Adrenal gland (tissue), 5 donors: ENCODE measurements at regions not wholly inside any gene's neighbourhood (a gene's known extent, or its start where the extent isn't known, plus 50 kb on each side); places are given as distances from the start of the nearest gene placed in this dataset.

Experiments used
- POLR2A ChIP-seq, 2 donors: fragments of 450-650 bp; IDR thresholded peaks; one replicate each; pipeline ENCODE4 v1.6.1; 2017; ENCODE audit warnings: antibody characterized with exemption in 2 of 2, mild to moderate bottlenecking in 2 of 2, moderate library complexity in 1 of 2
- TF ChIP-seq, protein P1 (sequence below), 6 experiments: fragments of 450-650 bp in 4 of 6; fragments of 200-600 bp in 2 of 6; sonication (generic) in 1 of 6; IDR thresholded peaks; 1 replicate in 5 of 6; 2 replicates in 1 of 6; pipeline versions ENCODE4 v1.5.1 to v1.8.0; 2016 to 2021; ENCODE audit warnings: antibody characterized with exemption in 6 of 6, mild to moderate bottlenecking in 2 of 6, moderate library complexity in 1 of 6
- donor health status: DM: no; HTN: no; CAD: no.

GRCh38 chr2:143822736-143823135, 693.5 kb downstream of the ARHGAP15 start:
- TF ChIP-seq, protein P1, sequence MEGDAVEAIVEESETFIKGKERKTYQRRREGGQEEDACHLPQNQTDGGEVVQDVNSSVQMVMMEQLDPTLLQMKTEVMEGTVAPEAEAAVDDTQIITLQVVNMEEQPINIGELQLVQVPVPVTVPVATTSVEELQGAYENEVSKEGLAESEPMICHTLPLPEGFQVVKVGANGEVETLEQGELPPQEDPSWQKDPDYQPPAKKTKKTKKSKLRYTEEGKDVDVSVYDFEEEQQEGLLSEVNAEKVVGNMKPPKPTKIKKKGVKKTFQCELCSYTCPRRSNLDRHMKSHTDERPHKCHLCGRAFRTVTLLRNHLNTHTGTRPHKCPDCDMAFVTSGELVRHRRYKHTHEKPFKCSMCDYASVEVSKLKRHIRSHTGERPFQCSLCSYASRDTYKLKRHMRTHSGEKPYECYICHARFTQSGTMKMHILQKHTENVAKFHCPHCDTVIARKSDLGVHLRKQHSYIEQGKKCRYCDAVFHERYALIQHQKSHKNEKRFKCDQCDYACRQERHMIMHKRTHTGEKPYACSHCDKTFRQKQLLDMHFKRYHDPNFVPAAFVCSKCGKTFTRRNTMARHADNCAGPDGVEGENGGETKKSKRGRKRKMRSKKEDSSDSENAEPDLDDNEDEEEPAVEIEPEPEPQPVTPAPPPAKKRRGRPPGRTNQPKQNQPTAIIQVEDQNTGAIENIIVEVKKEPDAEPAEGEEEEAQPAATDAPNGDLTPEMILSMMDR (IDR thresholded peaks at IDR 0.05) = no peak
- no peak for TF ChIP-seq POLR2A (IDR thresholded peaks at IDR 0.05)
